GM12878 (cell line): ENCODE measurements at regions not wholly inside any gene's neighbourhood (a gene's known extent, or its start where the extent isn't known, plus 50 kb on each side); places are given as distances from the start of the nearest gene placed in this dataset.

Experiments used
- ATAC-seq: fragments of 200-7000 bp; cut with Tn5 transposase; 3 replicates; pipeline ENCODE4 v1.9.1; 2020; ENCODE audit warnings: mild to moderate bottlenecking, moderate library complexity
- BruUV-seq: library from RNA; stranded (reverse); fragments of 400-500 nt; replicated peaks from 2 replicates; lab custom pipeline; 2021; lab: Mats Ljungman, UMichigan
- CTCF ChIA-PET: fragments of 300-600 bp; sonication (Branson Sonifier 250); formaldehyde crosslinking; extraction: SDS; loops from one replicate; lab custom pipeline; 2021; ENCODE audit warnings: inconsistent platforms; lab: Yijun Ruan, JAX
- POLR2A ChIA-PET: fragments of 350-600 bp; formaldehyde crosslinking; extraction: SDS; loops from one replicate; lab custom pipeline; 2021; ENCODE audit warnings: inconsistent platforms; lab: Charles Lee
- RAD21 ChIA-PET: fragments of 300-600 bp; sonication (Branson Sonifier 250); formaldehyde crosslinking; loops from one replicate; lab custom pipeline; 2023; ENCODE audit warnings: antibody characterized with exemption; ENCODE audit not compliant: unreplicated experiment; lab: Charles Lee
- SMC1A ChIA-PET: fragments of 300-600 bp; sonication (Branson Sonifier 250); formaldehyde crosslinking; loops from one replicate; lab custom pipeline; 2023; ENCODE audit not compliant: unreplicated experiment, uncharacterized antibody; lab: Charles Lee
- DNase-seq: peaks from one replicate; pipeline ENCODE4 v3.0.0-alpha.2; 2011; ENCODE audit warnings: low read depth, low spot score
- FAIRE-seq: peaks from 3 replicates; lab custom pipeline; 2011; peaks lifted over from hg19 to GRCh38; lab: Jason Lieb, UNC
- H2AFZ ChIP-seq: 2 replicates; pipeline ENCODE4 v1.6.0; 2011; ENCODE audit warnings: low read depth, low read length, control low read depth; ENCODE audit not compliant: control insufficient read depth
- H3K27ac ChIP-seq: 2 replicates; pipeline ENCODE4 v1.5.1; 2011; ENCODE audit warnings: control low read depth; ENCODE audit not compliant: control insufficient read depth, insufficient read depth
- H3K27me3 ChIP-seq, 2 experiments: replicated peaks in 1 of 2; 2 replicates each; pipeline versions ENCODE4 v1.6.0 to v1.6.1; 2011; ENCODE audit warnings: low read length in 1 of 2; ENCODE audit not compliant: control insufficient read depth in 2 of 2, insufficient read depth in 2 of 2
- H3K36me3 ChIP-seq, 2 experiments: 2 replicates each; pipeline ENCODE4 v1.5.1; 2011; ENCODE audit warnings: low read length in 1 of 2; ENCODE audit not compliant: control insufficient read depth in 2 of 2, insufficient read depth in 2 of 2
- H3K4me1 ChIP-seq: 2 replicates; pipeline ENCODE4 v1.6.1; 2011; ENCODE audit warnings: mild to moderate bottlenecking, low read length, moderate library complexity, mixed read lengths; ENCODE audit not compliant: control insufficient read depth, insufficient read depth
- H3K4me2 ChIP-seq: 2 replicates; pipeline ENCODE4 v1.6.0; 2011; ENCODE audit warnings: control low read depth; ENCODE audit not compliant: control insufficient read depth, insufficient read depth
- H3K4me3 ChIP-seq: fragments of 200-600 bp; sonication (generic); 2 replicates; pipeline ENCODE4 v1.5.1; 2016
- H3K79me2 ChIP-seq: 2 replicates; pipeline ENCODE4 v1.6.0; 2011; ENCODE audit warnings: low read length; ENCODE audit not compliant: control insufficient read depth, insufficient read depth
- H3K9ac ChIP-seq: 2 replicates; pipeline ENCODE4 v1.8.0; 2011; ENCODE audit warnings: low read length, control low read depth, mixed read lengths; ENCODE audit not compliant: control insufficient read depth, insufficient read depth
- H3K9me3 ChIP-seq: replicated peaks from 3 replicates; pipeline ENCODE4 v1.5.1; 2011; ENCODE audit warnings: mild to moderate bottlenecking, low read length; ENCODE audit not compliant: control insufficient read depth, insufficient read depth
- H4K20me1 ChIP-seq: 2 replicates; pipeline ENCODE4 v1.6.0; 2011; ENCODE audit not compliant: control insufficient read depth, insufficient read depth
- BACH1 ChIP-seq: fragments of 450-650 bp; IDR thresholded peaks from 2 replicates; pipeline ENCODE4 v1.6.1; 2017; ENCODE audit warnings: mild to moderate bottlenecking, borderline replicate concordance
- CBX3 ChIP-seq: fragments of 200-600 bp; sonication (generic); IDR thresholded peaks from 2 replicates; pipeline ENCODE4 v1.6.1; 2016; ENCODE audit warnings: low read depth, borderline replicate concordance
- CEBPB ChIP-seq, 2 experiments: fragments of 150-350 bp in 1 of 2; IDR thresholded peaks; 2 replicates each; pipeline ENCODE4 v1.6.1; 2012 to 2014; ENCODE audit warnings: low read depth in 2 of 2, low read length in 2 of 2, borderline replicate concordance in 1 of 2, inconsistent platforms in 1 of 2
- EP300 ChIP-seq, 2 experiments: fragments of 150-350 bp in 1 of 2; IDR thresholded peaks; 2 replicates each; pipeline ENCODE4 v1.6.1; 2011 to 2012; ENCODE audit warnings: low read depth in 2 of 2, low read length in 2 of 2, borderline replicate concordance in 1 of 2, improper control_type of control experiment in 1 of 2, inconsistent platforms in 1 of 2; ENCODE audit not compliant: control insufficient read depth in 1 of 2
- KLF5 ChIP-seq: fragments of 450-650 bp; IDR thresholded peaks from 2 replicates; pipeline ENCODE4 v1.6.1; 2014; ENCODE audit warnings: mild to moderate bottlenecking; ENCODE audit not compliant: partially characterized antibody
- SIN3A ChIP-seq: IDR thresholded peaks from 2 replicates; pipeline ENCODE4 v1.6.1; 2012; ENCODE audit warnings: low read depth, low read length, improper control_type of control experiment
- SIX5 ChIP-seq: IDR thresholded peaks from 2 replicates; pipeline ENCODE4 v1.6.1; 2011; ENCODE audit warnings: mild to moderate bottlenecking, low read depth, low read length, moderate library complexity; ENCODE audit not compliant: severe bottlenecking
- WGBS: methylation state at CpG from one replicate; pipeline ENCODE4 v1.1.6; 2016; ENCODE audit warnings: low lambda C conversion rate; ENCODE audit not compliant: insufficient replicate concordance, insufficient coverage; ENCODE audit errors: missing lambda C conversion rate; 5-methylcytosine and 5-hydroxymethylcytosine counted together
- in situ Hi-C: fragments of 300-500 bp; cut with MboI; formaldehyde crosslinking; loops from 9 replicates; pipeline ENCODE4 v1.14.3; 2018; ENCODE audit warnings: mixed read lengths
- intact Hi-C: fragments of 100-400 bp; cut with micrococcal nuclease; formaldehyde crosslinking; loops from one replicate; pipeline ENCODE4 v1.14.2; 2022; ENCODE audit not compliant: unreplicated experiment
- TF ChIP-seq, protein P1 (sequence below): fragments of 450-650 bp; IDR thresholded peaks from 2 replicates; pipeline ENCODE4 v1.6.1; 2017; ENCODE audit warnings: antibody characterized with exemption, mild to moderate bottlenecking, moderate library complexity

DNA sequence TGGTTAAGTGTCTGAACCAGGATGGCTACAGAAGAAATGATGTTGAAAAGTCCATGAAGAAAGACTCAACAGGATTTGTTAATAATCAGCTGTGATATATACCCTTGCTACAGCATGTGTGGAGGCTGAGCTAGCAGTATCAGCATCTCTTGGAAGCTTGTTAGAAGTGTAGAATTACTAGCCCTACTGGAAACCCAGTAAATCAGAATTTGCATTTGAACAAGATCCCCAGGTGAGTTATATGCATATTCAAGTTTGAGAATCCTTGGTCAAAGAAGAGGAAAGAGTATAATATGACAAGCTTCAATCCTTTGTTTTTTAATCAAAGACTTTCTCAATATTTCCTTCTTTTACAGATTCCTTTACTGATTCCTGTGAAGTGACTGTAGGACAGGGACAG lies 109.0 kb upstream of the KCNJ3 start (continued):
- TF ChIP-seq EP300 (IDR thresholded peaks at IDR 0.05; ENCODE audit: borderline replicate concordance in 1 of 2, control insufficient read depth in 1 of 2, low read depth in 2 of 2, low read length in 2 of 2) (no peak), KLF5 (no peak), BACH1 (no peak), CEBPB (IDR thresholded peaks at IDR 0.05; ENCODE audit: borderline replicate concordance in 1 of 2, low read depth in 2 of 2, low read length in 2 of 2) (no peak), SIX5 (no peak)
- TF ChIP-seq, all 136 proteins: peak for 0

DNA sequence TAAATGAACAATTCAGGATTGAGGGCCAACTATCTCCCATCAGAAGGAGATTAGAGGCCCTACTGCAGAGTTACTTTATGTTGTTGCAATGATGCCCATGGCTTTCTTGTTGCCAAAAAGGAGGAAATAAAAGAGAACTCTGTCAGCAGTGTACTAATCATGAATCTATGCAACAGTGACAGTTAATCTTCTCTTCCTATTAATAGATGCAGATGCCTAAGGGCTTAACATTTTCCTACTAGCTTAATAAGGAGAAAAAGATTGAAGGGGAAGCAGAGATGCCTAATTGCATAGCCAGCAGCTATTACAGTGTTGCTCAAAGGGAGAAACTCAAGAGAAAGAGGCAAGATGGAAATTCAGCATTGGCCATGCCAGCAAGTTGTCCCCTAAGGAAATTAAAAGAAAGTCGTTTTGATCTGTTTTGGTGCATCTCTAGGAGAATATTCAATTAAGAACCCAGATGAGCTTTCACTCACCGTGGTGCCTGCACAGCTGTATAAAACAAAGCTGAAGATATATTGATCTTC lies 107.1 kb upstream of the KCNJ3 start:
- CTCF ChIA-PET: no interaction called here

More for the DNA sequence above, 107.1 kb upstream of the KCNJ3 start:
- SMC1A ChIA-PET: interaction anchor here (1.3 to 3.5 kb wide), 2 partner anchors 8 to 131 kb away, joined by 3 to 16 read pairs; no protein-coding TSS in a partner anchor
- ATAC-seq: no peak
- Histone ChIP-seq H3K4me3 (no peak overlapping the region), H3K9ac (no peak overlapping the region), H4K20me1 (no peaks in the 10 kb centered on the region), H3K4me1 (no peaks in the 10 kb centered on the region), H3K79me2 (no peaks in the 10 kb centered on the region), H3K27ac (no peak overlapping the region), H2AFZ (no peak overlapping the region), H3K9me3 (no peaks in the 10 kb centered on the region), H3K36me3 (no peaks in the 10 kb centered on the region), H3K4me2 (no peak overlapping the region), H3K27me3 (no peaks in the 10 kb centered on the region)
- no peak for TF ChIP-seq CBX3
- TF ChIP-seq, protein P1, sequence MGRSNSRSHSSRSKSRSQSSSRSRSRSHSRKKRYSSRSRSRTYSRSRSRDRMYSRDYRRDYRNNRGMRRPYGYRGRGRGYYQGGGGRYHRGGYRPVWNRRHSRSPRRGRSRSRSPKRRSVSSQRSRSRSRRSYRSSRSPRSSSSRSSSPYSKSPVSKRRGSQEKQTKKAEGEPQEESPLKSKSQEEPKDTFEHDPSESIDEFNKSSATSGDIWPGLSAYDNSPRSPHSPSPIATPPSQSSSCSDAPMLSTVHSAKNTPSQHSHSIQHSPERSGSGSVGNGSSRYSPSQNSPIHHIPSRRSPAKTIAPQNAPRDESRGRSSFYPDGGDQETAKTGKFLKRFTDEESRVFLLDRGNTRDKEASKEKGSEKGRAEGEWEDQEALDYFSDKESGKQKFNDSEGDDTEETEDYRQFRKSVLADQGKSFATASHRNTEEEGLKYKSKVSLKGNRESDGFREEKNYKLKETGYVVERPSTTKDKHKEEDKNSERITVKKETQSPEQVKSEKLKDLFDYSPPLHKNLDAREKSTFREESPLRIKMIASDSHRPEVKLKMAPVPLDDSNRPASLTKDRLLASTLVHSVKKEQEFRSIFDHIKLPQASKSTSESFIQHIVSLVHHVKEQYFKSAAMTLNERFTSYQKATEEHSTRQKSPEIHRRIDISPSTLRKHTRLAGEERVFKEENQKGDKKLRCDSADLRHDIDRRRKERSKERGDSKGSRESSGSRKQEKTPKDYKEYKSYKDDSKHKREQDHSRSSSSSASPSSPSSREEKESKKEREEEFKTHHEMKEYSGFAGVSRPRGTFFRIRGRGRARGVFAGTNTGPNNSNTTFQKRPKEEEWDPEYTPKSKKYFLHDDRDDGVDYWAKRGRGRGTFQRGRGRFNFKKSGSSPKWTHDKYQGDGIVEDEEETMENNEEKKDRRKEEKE: no peak
- no peak for TF ChIP-seq SIN3A
- no peak for DNase-seq
- POLR2A ChIA-PET: no interaction called here
- RAD21 ChIA-PET: no interaction called here
- no peak for FAIRE-seq
- intact Hi-C loops (no loop called here), in situ Hi-C loops (no loop called here)
- BruUV-seq: no TSS peak
- WGBS: 0% methylated on average over 2 of the region's 2 CpGs
